Psoas muscle (tissue), 7 donors: ENCODE measurements at regions not wholly inside any gene's neighbourhood (a gene's known extent, or its start where the extent isn't known, plus 50 kb on each side); places are given as distances from the start of the nearest gene placed in this dataset.
"Not testable (repeated sequence)": the region's sequence is repeated elsewhere in the genome, so short reads cannot be mapped to it uniquely, and the experiment has no call there.

Source experiments
- ATAC-seq, 4 donors: fragments of 200-7000 bp; cut with Tn5 transposase; one replicate each; pipeline ENCODE4 v1.9.1; 2020; ENCODE audit warnings: moderate library complexity in 3 of 4, mild to moderate bottlenecking in 2 of 4
- DNase-seq, 2 donors: peaks; one replicate each; pipeline ENCODE4 v3.0.0-alpha.2; 2020
- H3K27ac ChIP-seq: fragments of 200-600 bp; one replicate; pipeline ENCODE4 v1.8.0; 2022
- H3K27me3 ChIP-seq, 3 donors: fragments of 200-600 bp in 1 of 3; one replicate each; pipeline versions ENCODE4 v1.6.1 to v1.8.0; 2013 to 2022; ENCODE audit warnings: low read length in 2 of 3, mild to moderate bottlenecking in 2 of 3, moderate library complexity in 1 of 3; ENCODE audit not compliant: insufficient read depth in 3 of 3
- H3K36me3 ChIP-seq, 2 donors: fragments of 200-600 bp in 1 of 2; one replicate each; pipeline versions ENCODE4 v1.6.1 to v1.8.0; 2013 to 2022; ENCODE audit warnings: low read depth in 1 of 2, mild to moderate bottlenecking in 1 of 2, moderate library complexity in 1 of 2; ENCODE audit not compliant: insufficient read depth in 1 of 2
- H3K4me1 ChIP-seq: fragments of 200-600 bp; one replicate; pipeline ENCODE4 v1.8.0; 2022
- H3K4me3 ChIP-seq: fragments of 200-600 bp; one replicate; pipeline ENCODE4 v1.8.0; 2022; ENCODE audit warnings: mild to moderate bottlenecking
- H3K9me3 ChIP-seq: fragments of 200-600 bp; one replicate; pipeline ENCODE4 v1.8.0; 2022
- WGBS, 3 donors: extraction: QIAGEN DNeasy Blood & Tissue Kit; methylation state at CpG; one replicate each; pipeline versions ENCODE4 v1.1.6 to v1.1.7; 2013; 5-methylcytosine and 5-hydroxymethylcytosine counted together
- intact Hi-C, 2 donors: fragments of 100-400 bp; cut with DNase I; formaldehyde crosslinking; loops; one replicate each; pipeline versions ENCODE4 v1.11.0 to v1.14.2; 2022
- TF ChIP-seq, protein P1 (sequence below): fragments of 200-600 bp; IDR thresholded peaks from one replicate; pipeline ENCODE4 v1.8.0; 2022; ENCODE audit warnings: antibody characterized with exemption
- donor health status: healthy with polysubstance abuse.
- donor health status: DM: no; HTN: no; CAD: no; lungs with moderate emphysema.
- donor health status: Bipolar disorder and iron deficiency.
- donor health status: healthy.
- donor health status: DM: yes; HTN: yes; CAD: no.
- donor health status: DM: no; HTN: no; CAD: no.
- donor health status: DM: yes; HTN: yes; CAD: no.

DNA sequence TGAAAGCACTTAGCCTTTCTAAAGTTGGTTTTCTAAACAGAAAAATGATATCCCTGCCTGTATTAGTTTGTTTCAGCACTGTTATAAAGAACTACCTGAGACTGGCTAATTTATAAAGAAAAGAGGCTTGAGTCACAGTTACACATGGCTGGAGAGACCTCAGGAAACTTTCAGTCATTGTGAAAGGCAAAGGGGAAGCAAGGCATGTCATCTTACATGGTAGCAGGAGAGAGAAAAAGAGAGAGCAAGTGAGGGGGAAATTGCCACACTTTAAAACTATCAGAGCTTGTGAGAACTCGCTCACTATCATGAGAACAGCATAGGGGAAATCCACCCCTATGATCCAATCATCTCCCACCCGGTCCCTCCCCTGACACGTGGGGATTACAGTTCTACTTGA is 64.9 kb downstream of the FAM170A start:
- intact Hi-C loops, result no loop called here
- Histone ChIP-seq H3K9me3 (peaks cover 4% of the 10 kb centered on the region), H3K27me3 (no peaks in the 10 kb centered on the region), H3K27ac (no peak overlapping the region), H3K4me1 (no peaks in the 10 kb centered on the region), H3K4me3 (no peak overlapping the region), H3K36me3 (no peaks in the 10 kb centered on the region)
- TF ChIP-seq, protein P1, sequence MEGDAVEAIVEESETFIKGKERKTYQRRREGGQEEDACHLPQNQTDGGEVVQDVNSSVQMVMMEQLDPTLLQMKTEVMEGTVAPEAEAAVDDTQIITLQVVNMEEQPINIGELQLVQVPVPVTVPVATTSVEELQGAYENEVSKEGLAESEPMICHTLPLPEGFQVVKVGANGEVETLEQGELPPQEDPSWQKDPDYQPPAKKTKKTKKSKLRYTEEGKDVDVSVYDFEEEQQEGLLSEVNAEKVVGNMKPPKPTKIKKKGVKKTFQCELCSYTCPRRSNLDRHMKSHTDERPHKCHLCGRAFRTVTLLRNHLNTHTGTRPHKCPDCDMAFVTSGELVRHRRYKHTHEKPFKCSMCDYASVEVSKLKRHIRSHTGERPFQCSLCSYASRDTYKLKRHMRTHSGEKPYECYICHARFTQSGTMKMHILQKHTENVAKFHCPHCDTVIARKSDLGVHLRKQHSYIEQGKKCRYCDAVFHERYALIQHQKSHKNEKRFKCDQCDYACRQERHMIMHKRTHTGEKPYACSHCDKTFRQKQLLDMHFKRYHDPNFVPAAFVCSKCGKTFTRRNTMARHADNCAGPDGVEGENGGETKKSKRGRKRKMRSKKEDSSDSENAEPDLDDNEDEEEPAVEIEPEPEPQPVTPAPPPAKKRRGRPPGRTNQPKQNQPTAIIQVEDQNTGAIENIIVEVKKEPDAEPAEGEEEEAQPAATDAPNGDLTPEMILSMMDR, result no peak
- DNase-seq (no peak), ATAC-seq (no peak)
- WGBS, 3 donors, result 70 to 74% (median 71%) methylated on average over 3 of the region's 3 CpGs

DNA sequence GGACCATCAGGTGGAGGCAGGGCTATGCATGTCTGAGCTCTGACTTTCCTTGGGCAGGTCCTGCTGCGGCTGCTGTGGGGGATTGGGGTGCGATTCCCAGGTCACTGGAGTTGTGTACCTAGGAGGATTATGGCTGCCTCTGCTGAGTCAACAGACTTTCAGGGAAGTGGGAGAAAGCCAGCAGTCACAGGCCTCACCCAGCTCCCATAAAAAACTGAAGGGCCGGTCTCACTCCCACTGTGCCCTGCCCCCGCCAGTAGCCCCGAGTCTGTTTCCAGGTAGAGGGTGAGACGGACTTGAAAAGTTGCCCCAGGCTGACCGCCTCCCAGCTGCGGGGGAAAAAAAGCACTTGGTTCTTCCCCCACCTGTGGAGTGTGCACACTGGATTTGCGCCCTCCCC is 76.7 kb downstream of the FAM170A start:
- no peak overlapping the region for H3K27ac ChIP-seq
- peak in 1 of 2 donors; percentile 27 for DNase-seq
- intact Hi-C loops, result no loop called here
- no peaks in the 10 kb centered on the region for H3K27me3 ChIP-seq
- 87 to 89% (median 88%) methylated on average over 9 of the region's 9 CpGs for WGBS, 3 donors
- H3K4me1 ChIP-seq, result no peaks in the 10 kb centered on the region
- no peaks in the 10 kb centered on the region for H3K36me3 ChIP-seq
- TF ChIP-seq, protein P1, result no peak
- no peaks in the 10 kb centered on the region for H3K9me3 ChIP-seq
- no peak overlapping the region for H3K4me3 ChIP-seq
- no peak for ATAC-seq

DNA sequence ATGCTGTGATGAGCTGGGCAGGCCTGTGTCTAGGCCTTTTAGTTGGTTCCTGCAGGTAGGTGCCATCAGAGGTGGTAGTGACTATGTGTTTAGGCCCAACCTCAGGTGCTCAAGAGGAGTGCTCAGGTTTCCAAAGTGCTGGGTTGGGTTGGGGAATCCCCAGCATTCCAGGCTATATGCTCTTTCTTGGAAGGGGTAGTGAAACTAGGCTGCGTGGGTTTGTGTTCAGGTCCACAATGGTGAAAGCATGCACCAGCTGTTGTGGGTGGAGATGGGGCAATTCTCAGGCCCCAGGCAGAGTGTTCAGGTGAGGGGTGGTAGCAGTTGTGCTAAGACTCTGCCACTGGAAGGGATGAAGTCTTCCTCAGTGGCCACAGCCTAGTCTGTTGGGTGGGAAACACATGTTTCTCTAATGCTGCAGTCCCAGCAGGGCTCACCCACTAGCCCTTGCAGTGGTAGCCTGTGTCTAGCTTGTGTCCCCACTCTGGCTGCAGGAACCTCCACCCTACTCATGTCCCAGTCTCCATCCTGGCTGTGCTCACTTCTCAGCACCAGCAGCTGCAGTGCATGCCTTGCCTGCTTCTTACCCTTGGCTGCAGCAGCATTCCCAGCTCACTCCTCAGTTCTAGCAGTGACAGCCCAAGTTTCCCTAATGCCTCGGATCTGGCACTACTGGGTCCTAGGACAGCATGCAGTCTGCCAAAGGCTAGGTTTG is 78.9 kb downstream of the FAM170A start:
- Histone ChIP-seq H3K4me1 (no peaks in the 10 kb centered on the region), H3K4me3 (no peak overlapping the region), H3K36me3 (no peaks in the 10 kb centered on the region), H3K27ac (no peak overlapping the region), H3K9me3 (no peaks in the 10 kb centered on the region), H3K27me3 (no peaks in the 10 kb centered on the region)
- TF ChIP-seq, protein P1, result no peak
- peak in 1 of 2 donors; percentile 25 for DNase-seq
- intact Hi-C loops, result no loop called here
- ATAC-seq, result no peak
- WGBS, 3 donors, result 79 to 85% (median 84%) methylated on average over 2 of the region's 2 CpGs

DNA sequence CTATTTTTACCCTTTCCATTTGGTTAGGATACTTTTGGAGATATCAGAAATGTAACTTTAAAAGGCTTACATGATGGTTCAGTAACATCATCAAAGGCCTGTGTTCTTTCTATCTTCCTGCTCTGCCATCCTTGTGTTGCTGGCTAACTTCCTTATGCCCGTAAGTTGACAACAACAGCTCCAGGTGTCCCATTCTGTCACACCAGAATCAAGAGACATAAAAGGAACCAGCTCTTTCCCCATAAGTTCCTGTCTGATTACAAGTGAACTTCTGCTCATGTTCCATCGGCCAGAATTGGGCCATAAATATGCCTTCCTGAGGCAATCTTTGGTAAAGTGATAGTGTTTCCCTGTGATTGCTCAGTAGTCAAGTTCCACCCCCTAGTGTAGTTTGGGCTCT is 92.4 kb downstream of the FAM170A start:
- H3K4me1 ChIP-seq, result no peaks in the 10 kb centered on the region
- no peak for DNase-seq
- ATAC-seq, result no peak
- WGBS, 3 donors, result 26 to 35% (median 34%) methylated on average over 2 of the region's 2 CpGs
- H3K36me3 ChIP-seq, result no peaks in the 10 kb centered on the region
- intact Hi-C loops, result no loop called here
- no peaks in the 10 kb centered on the region for H3K9me3 ChIP-seq
- no peaks in the 10 kb centered on the region for H3K27me3 ChIP-seq
- H3K4me3 ChIP-seq, result no peak overlapping the region
- H3K27ac ChIP-seq, result no peak overlapping the region
- TF ChIP-seq, protein P1, result no peak

DNA sequence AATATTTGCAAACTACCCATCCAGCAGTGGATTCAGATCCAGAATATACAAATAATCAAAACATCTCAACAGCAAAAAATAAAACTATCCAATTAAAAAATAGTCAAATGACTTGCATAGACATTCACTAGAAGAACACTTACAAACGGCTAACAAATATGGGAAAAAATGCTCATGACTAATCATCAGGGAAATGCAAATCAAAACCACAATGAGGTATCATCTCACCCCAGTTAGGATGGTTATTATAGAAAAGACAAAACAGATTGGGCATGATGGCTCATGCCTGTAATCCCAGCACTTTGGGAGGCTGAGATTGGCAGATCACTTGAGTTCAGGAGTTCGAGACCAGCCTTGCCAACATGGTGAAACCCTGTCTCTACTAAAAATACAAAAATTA is 95.9 kb downstream of the FAM170A start:
- H3K36me3 ChIP-seq, H3K27me3 ChIP-seq, H3K4me3 ChIP-seq, H3K27ac ChIP-seq, DNase-seq, H3K4me1 ChIP-seq, H3K9me3 ChIP-seq, ATAC-seq, intact Hi-C loops: not testable (repeated sequence)
- 75 to 82% (median 79%) methylated on average over 2 of the region's 2 CpGs for WGBS, 3 donors
